ENCODE measurements at regions not wholly inside any gene's neighbourhood (a gene's known extent, or its start where the extent isn't known, plus 50 kb on each side); places are given as distances from the start of the nearest gene placed in this dataset.

- Histone ChIP-seq H3K4me1 (ENCODE audit: low read length) (peaks cover 21% of the 10 kb centered on the region), H3K9me3 (ENCODE audit: insufficient read depth, low read length) (no peaks in the 10 kb centered on the region), H4K20me1 (ENCODE audit: insufficient read depth, low read length) (0 out of 2 replicates have a peak, but pooled peaks cover 3% of the 10 kb centered on the region), H2AFZ (ENCODE audit: low read depth, low read length) (no peak overlapping the region), H3K4me3 (ENCODE audit: low read length) (no peak overlapping the region), H3K36me3 (replicated peaks; ENCODE audit: low read depth, low read length) (no peaks in the 10 kb centered on the region), H3K79me2 (ENCODE audit: low read length) (no peaks in the 10 kb centered on the region), H3K9ac (ENCODE audit: low read length) (no peak overlapping the region), H3K27me3 (ENCODE audit: low read depth, low read length) (peaks cover 35% of the 10 kb centered on the region), H3K4me2 (ENCODE audit: low read length) (no peak overlapping the region), H3K27ac (ENCODE audit: low read length) (no peak overlapping the region)
- TF ChIP-seq CTCF (IDR thresholded peaks at IDR 0.05; ENCODE audit: low read depth, low read length) (no peak), EZH2phosphoT487 (IDR thresholded peaks at IDR 0.05; ENCODE audit: low read depth) (no peak)
Observed at GRCh38 chr15:96589864-96590263, 259.4 kb downstream of the NR2F2 start.

- H2AFZ ChIP-seq (ENCODE audit: low read depth, low read length): no peak overlapping the region
- no peak overlapping the region for H3K4me2 ChIP-seq (ENCODE audit: low read length)
- no peaks in the 10 kb centered on the region for H3K4me1 ChIP-seq (ENCODE audit: low read length)
- no peak overlapping the region for H3K27ac ChIP-seq (ENCODE audit: low read length)
- no peaks in the 10 kb centered on the region for H3K36me3 ChIP-seq (replicated peaks; ENCODE audit: low read depth, low read length)
- no peaks in the 10 kb centered on the region for H3K79me2 ChIP-seq (ENCODE audit: low read length)
- TF ChIP-seq EZH2phosphoT487 (IDR thresholded peaks at IDR 0.05; ENCODE audit: low read depth): no peak
- TF ChIP-seq CTCF (IDR thresholded peaks at IDR 0.05; ENCODE audit: low read depth, low read length): no peak
- H3K27me3 ChIP-seq (ENCODE audit: low read depth, low read length): peaks cover 14% of the 10 kb centered on the region
- H3K9ac ChIP-seq (ENCODE audit: low read length): no peak overlapping the region
- H3K4me3 ChIP-seq (ENCODE audit: low read length): no peak overlapping the region
- H3K9me3 ChIP-seq (ENCODE audit: insufficient read depth, low read length): no peaks in the 10 kb centered on the region
- no peaks in the 10 kb centered on the region for H4K20me1 ChIP-seq (ENCODE audit: insufficient read depth, low read length)
Observed at GRCh38 chr15:96593735-96594134, 263.2 kb downstream of the NR2F2 start.

GRCh38 chr15:96595951-96596350, 265.5 kb downstream of the NR2F2 start:
- Histone ChIP-seq H3K4me3 (ENCODE audit: low read length) (no peak overlapping the region), H3K27ac (ENCODE audit: low read length) (no peak overlapping the region), H3K9ac (ENCODE audit: low read length) (no peak overlapping the region), H3K4me1 (ENCODE audit: low read length) (no peaks in the 10 kb centered on the region), H3K4me2 (ENCODE audit: low read length) (no peak overlapping the region), H2AFZ (ENCODE audit: low read depth, low read length) (no peak overlapping the region), H4K20me1 (ENCODE audit: insufficient read depth, low read length) (no peaks in the 10 kb centered on the region), H3K36me3 (replicated peaks; ENCODE audit: low read depth, low read length) (no peaks in the 10 kb centered on the region), H3K27me3 (ENCODE audit: low read depth, low read length) (peaks cover 2% of the 10 kb centered on the region; the same call in 1 of the 2 replicates), H3K9me3 (ENCODE audit: insufficient read depth, low read length) (no peaks in the 10 kb centered on the region), H3K79me2 (ENCODE audit: low read length) (no peaks in the 10 kb centered on the region)
- TF ChIP-seq EZH2phosphoT487 (IDR thresholded peaks at IDR 0.05; ENCODE audit: low read depth) (no peak), CTCF (IDR thresholded peaks at IDR 0.05; ENCODE audit: low read depth, low read length) (no peak)

- H3K27ac ChIP-seq (ENCODE audit: low read length): no peak overlapping the region
- no peaks in the 10 kb centered on the region for H3K27me3 ChIP-seq (ENCODE audit: low read depth, low read length)
- H2AFZ ChIP-seq (ENCODE audit: low read depth, low read length): no peak overlapping the region
- no peaks in the 10 kb centered on the region for H3K4me1 ChIP-seq (ENCODE audit: low read length)
- no peak overlapping the region for H3K4me2 ChIP-seq (ENCODE audit: low read length)
- no peaks in the 10 kb centered on the region for H3K36me3 ChIP-seq (replicated peaks; ENCODE audit: low read depth, low read length)
- H3K9ac ChIP-seq (ENCODE audit: low read length): no peak overlapping the region
- no peak for TF ChIP-seq EZH2phosphoT487 (IDR thresholded peaks at IDR 0.05; ENCODE audit: low read depth)
- TF ChIP-seq CTCF (IDR thresholded peaks at IDR 0.05; ENCODE audit: low read depth, low read length): no peak
- no peaks in the 10 kb centered on the region for H3K79me2 ChIP-seq (ENCODE audit: low read length)
- no peaks in the 10 kb centered on the region for H4K20me1 ChIP-seq (ENCODE audit: insufficient read depth, low read length)
- H3K4me3 ChIP-seq (ENCODE audit: low read length): no peak overlapping the region
- H3K9me3 ChIP-seq (ENCODE audit: insufficient read depth, low read length): no peaks in the 10 kb centered on the region
Observed at GRCh38 chr15:96598514-96598913, 268.0 kb downstream of the NR2F2 start.

All from OCI-LY3 (cell line).